Endodermal cell (in vitro differentiated cells): ENCODE measurements at regions not wholly inside any gene's neighbourhood (a gene's known extent, or its start where the extent isn't known, plus 50 kb on each side); places are given as distances from the start of the nearest gene placed in this dataset.
A peak's percentile ranks its signal among the peaks of the same experiment; 100 is the strongest.

Source experiments
- DNase-seq: peaks from one replicate; pipeline ENCODE4 v3.0.0-alpha.2; 2017
- H3K27ac ChIP-seq: 2 replicates; pipeline ENCODE4 v1.5.1; 2013; ENCODE audit warnings: mild to moderate bottlenecking, low read depth, low read length, moderate library complexity
- H3K27me3 ChIP-seq: 2 replicates; pipeline ENCODE4 v1.6.1; 2013; ENCODE audit warnings: mild to moderate bottlenecking, low read length, moderate library complexity; ENCODE audit not compliant: insufficient read depth, control insufficient read depth, poor library complexity, severe bottlenecking
- H3K36me3 ChIP-seq: 2 replicates; pipeline ENCODE4 v1.7.0; 2013; ENCODE audit warnings: mild to moderate bottlenecking, low read length, moderate library complexity; ENCODE audit not compliant: control insufficient read depth, insufficient read depth
- H3K4me1 ChIP-seq: one replicate; pipeline ENCODE4 v1.7.0; 2013; ENCODE audit warnings: low read length; ENCODE audit not compliant: control insufficient read depth, insufficient read depth
- H3K4me3 ChIP-seq: 2 replicates; pipeline ENCODE4 v1.5.1; 2013; ENCODE audit warnings: mild to moderate bottlenecking, low read length, moderate library complexity
- H3K9ac ChIP-seq: 2 replicates; pipeline ENCODE4 v1.6.1; 2013; ENCODE audit warnings: mild to moderate bottlenecking, low read length, moderate library complexity; ENCODE audit not compliant: poor library complexity, severe bottlenecking; ENCODE audit errors: extremely low read depth
- H3K9me3 ChIP-seq: 2 replicates; pipeline ENCODE4 v1.6.1; 2013; ENCODE audit warnings: mild to moderate bottlenecking, low read length, moderate library complexity; ENCODE audit not compliant: control insufficient read depth
- H3K27ac Mint-ChIP-seq: 2 replicates; pipeline ENCODE4 v1.8.0; 2020; ENCODE audit warnings: mixed read lengths
- H3K27me3 Mint-ChIP-seq: 2 replicates; pipeline ENCODE4 v1.8.0; 2021; ENCODE audit warnings: mild to moderate bottlenecking, mixed read lengths; ENCODE audit not compliant: insufficient read depth
- H3K36me3 Mint-ChIP-seq: 2 replicates; pipeline ENCODE4 v1.8.0; 2020; ENCODE audit warnings: low read depth, mixed read lengths
- H3K4me1 Mint-ChIP-seq: 2 replicates; pipeline ENCODE4 v1.8.0; 2020; ENCODE audit warnings: mixed read lengths
- H3K4me3 Mint-ChIP-seq: 2 replicates; pipeline ENCODE4 v1.8.0; 2020; ENCODE audit warnings: mild to moderate bottlenecking, moderate library complexity, mixed read lengths
- H3K9me3 Mint-ChIP-seq: 2 replicates; pipeline ENCODE4 v1.8.0; 2020; ENCODE audit warnings: mild to moderate bottlenecking, mixed read lengths
- CTCF ChIP-seq: fragments of 200-600 bp; sonication (generic); conservative IDR thresholded peaks from 2 replicates; pipeline ENCODE4 v1.5.0; 2021; ENCODE audit warnings: antibody characterized with exemption, mild to moderate bottlenecking
- WGBS, 2 experiments: methylation state at CpG; one replicate each; pipeline versions ENCODE4 v1.1.5 to v1.1.7; 2013; ENCODE audit warnings: missing lambda C conversion rate in 2 of 2, mixed read lengths in 1 of 2; ENCODE audit not compliant: insufficient coverage in 1 of 2, insufficient read length in 1 of 2; 5-methylcytosine and 5-hydroxymethylcytosine counted together

DNA sequence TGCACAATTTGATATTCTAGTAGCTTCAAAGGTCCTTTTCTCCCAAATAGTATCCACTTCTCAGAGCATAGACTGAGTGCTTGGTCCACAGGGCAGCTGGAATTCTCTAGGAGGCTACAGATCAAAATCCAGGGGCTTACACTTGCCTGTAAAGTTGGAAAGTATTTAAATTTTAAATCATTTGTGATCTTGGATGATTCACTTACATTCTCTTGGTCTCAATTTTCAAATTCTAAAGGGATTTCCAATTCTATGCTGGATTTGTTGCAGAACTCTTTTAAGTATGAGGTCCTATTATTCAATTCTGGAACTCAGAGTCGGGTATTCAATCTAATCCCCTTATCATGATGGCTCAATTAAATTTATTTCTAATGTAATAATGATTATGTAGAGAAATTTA lies 492.3 kb downstream of the NYAP2 start:
- Mint-ChIP-seq H3K9me3 (no peaks in the 10 kb centered on the region), H3K4me1 (peaks cover 4% of the 10 kb centered on the region), H3K27me3 (no peaks in the 10 kb centered on the region), H3K4me3 (no peak overlapping the region), H3K36me3 (no peaks in the 10 kb centered on the region), H3K27ac (no peak overlapping the region)
- no peak for DNase-seq
- no peak for TF ChIP-seq CTCF
- Histone ChIP-seq H3K4me3 (no peak overlapping the region), H3K27me3 (no peaks in the 10 kb centered on the region), H3K9me3 (no peaks in the 10 kb centered on the region), H3K27ac (no peak overlapping the region), H3K4me1 (no peaks in the 10 kb centered on the region), H3K36me3 (no peaks in the 10 kb centered on the region), H3K9ac (no peak overlapping the region)
- WGBS, 2 experiments: no CpG with 5 or more reads among the region's 1 CpG

DNA sequence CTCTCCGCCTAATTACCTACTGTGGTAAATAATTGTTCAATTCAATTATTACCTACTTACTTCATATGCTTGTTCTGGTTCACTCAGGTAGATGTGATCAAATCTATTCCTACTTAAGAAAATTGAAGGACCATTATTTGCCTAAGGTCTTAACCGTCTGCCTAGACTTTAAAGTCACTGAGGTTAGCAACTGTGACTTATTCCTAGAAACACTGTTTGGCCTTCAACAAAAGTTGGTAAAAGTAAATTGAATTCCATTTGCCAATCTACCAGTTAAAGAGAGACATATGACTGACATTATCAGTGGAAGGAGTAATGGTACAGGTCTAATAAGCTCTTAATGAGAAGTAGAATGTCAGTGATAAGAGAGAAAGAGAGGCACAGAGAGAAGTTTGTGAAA lies 491.5 kb downstream of the NYAP2 start:
- Mint-ChIP-seq H3K9me3 (no peaks in the 10 kb centered on the region), H3K27me3 (no peaks in the 10 kb centered on the region), H3K36me3 (no peaks in the 10 kb centered on the region), H3K27ac (no peak overlapping the region), H3K4me1 (peaks cover 4% of the 10 kb centered on the region), H3K4me3 (no peak overlapping the region)
- H3K27me3 ChIP-seq: no peaks in the 10 kb centered on the region
- TF ChIP-seq CTCF: no peak
- no peak overlapping the region for H3K9ac ChIP-seq
- no peaks in the 10 kb centered on the region for H3K9me3 ChIP-seq
- H3K4me3 ChIP-seq: no peak overlapping the region
- no peak for DNase-seq
- H3K4me1 ChIP-seq: no peaks in the 10 kb centered on the region
- WGBS, 2 experiments: 91% methylated on average over 2 of the region's 2 CpGs; no CpG with 5 or more reads in 1 of the 2 experiments
- H3K27ac ChIP-seq: no peak overlapping the region
- no peaks in the 10 kb centered on the region for H3K36me3 ChIP-seq

- no peaks in the 10 kb centered on the region for H3K27me3 ChIP-seq
- TF ChIP-seq CTCF: peak; percentile 85
- no peaks in the 10 kb centered on the region for H3K9me3 ChIP-seq
- Mint-ChIP-seq H3K9me3 (no peaks in the 10 kb centered on the region), H3K27me3 (no peaks in the 10 kb centered on the region), H3K27ac (no peak overlapping the region), H3K4me3 (no peak overlapping the region), H3K36me3 (no peaks in the 10 kb centered on the region), H3K4me1 (peaks cover 4% of the 10 kb centered on the region)
- 0% methylated on average over 1 of the region's 1 CpG; no CpG with 5 or more reads in 1 of the 2 experiments for WGBS, 2 experiments
- no peak overlapping the region for H3K4me3 ChIP-seq
- H3K27ac ChIP-seq: no peak overlapping the region
- H3K9ac ChIP-seq: no peak overlapping the region
- no peaks in the 10 kb centered on the region for H3K36me3 ChIP-seq
- H3K4me1 ChIP-seq: no peaks in the 10 kb centered on the region
- no peak for DNase-seq
These were observed 489.9 kb downstream of the NYAP2 start for GRCh38 chr2:225889452-225889851.
